ENCODE measurements at regions not wholly inside any gene's neighbourhood (a gene's known extent, or its start where the extent isn't known, plus 50 kb on each side); places are given as distances from the start of the nearest gene placed in this dataset.

- H3K36me3 ChIP-seq (ENCODE audit: control insufficient read depth, insufficient read depth, low read length): no peaks in the 10 kb centered on the region
- no peaks in the 10 kb centered on the region for H3K9me3 ChIP-seq (ENCODE audit: control insufficient read depth, insufficient read depth, low read length)
- no peaks in the 10 kb centered on the region for H3K4me1 ChIP-seq (ENCODE audit: control insufficient read depth, insufficient read depth, low read length)
- Mint-ChIP-seq H3K4me3 (no peak overlapping the region), H3K27me3 (ENCODE audit: low read depth in 2 of 2) (no peaks in the 10 kb centered on the region), H3K9me3 (peaks cover 20 to 37% of the 10 kb centered on the region in 2 donors), H3K27ac (no peak overlapping the region), H3K4me1 (no peaks in the 10 kb centered on the region), H3K36me3 (peaks cover 9% of the 10 kb centered on the region)
- DNase-seq: no peak
- WGBS (ENCODE audit: insufficient coverage): no CpG with 5 or more reads among the region's 1 CpG
- TF ChIP-seq CTCF (IDR thresholded peaks at IDR 0.05): no peak
- H3K27ac ChIP-seq (ENCODE audit: low read length): no peak overlapping the region
- no peaks in the 10 kb centered on the region for H3K27me3 ChIP-seq (ENCODE audit: control insufficient read depth, insufficient read depth, low read length)
- intact Hi-C loops (cut with micrococcal nuclease): no loop called here
- no peak overlapping the region for H3K4me3 ChIP-seq (ENCODE audit: low read length)
- no peak for ATAC-seq
Observed at GRCh38 chr2:82278416-82278815, 1973.9 kb upstream of the LRRTM1 start.

- Histone ChIP-seq H3K27ac (ENCODE audit: low read length) (no peak overlapping the region), H3K36me3 (ENCODE audit: control insufficient read depth, insufficient read depth, low read length) (no peaks in the 10 kb centered on the region), H3K27me3 (ENCODE audit: control insufficient read depth, insufficient read depth, low read length) (no peaks in the 10 kb centered on the region), H3K4me1 (ENCODE audit: control insufficient read depth, insufficient read depth, low read length) (no peaks in the 10 kb centered on the region), H3K4me3 (ENCODE audit: low read length) (no peak overlapping the region), H3K9me3 (ENCODE audit: control insufficient read depth, insufficient read depth, low read length) (no peaks in the 10 kb centered on the region)
- no peaks in the 10 kb centered on the region for H3K27me3 Mint-ChIP-seq (ENCODE audit: low read depth in 2 of 2)
- peaks cover 9% of the 10 kb centered on the region for H3K36me3 Mint-ChIP-seq
- H3K9me3 Mint-ChIP-seq: peaks cover 24 to 29% of the 10 kb centered on the region in 2 donors
- no peaks in the 10 kb centered on the region for H3K4me1 Mint-ChIP-seq
- intact Hi-C loops (cut with micrococcal nuclease): no loop called here
- no peak for TF ChIP-seq CTCF (IDR thresholded peaks at IDR 0.05)
- WGBS (ENCODE audit: insufficient coverage): 75% methylated on average over 1 of the region's 2 CpGs
- H3K4me3 Mint-ChIP-seq: no peak overlapping the region
- H3K27ac Mint-ChIP-seq: no peak overlapping the region
- DNase-seq (no peak), ATAC-seq (no peak)
Observed at GRCh38 chr2:82275599-82275998, 1971.0 kb upstream of the LRRTM1 start.

DNA sequence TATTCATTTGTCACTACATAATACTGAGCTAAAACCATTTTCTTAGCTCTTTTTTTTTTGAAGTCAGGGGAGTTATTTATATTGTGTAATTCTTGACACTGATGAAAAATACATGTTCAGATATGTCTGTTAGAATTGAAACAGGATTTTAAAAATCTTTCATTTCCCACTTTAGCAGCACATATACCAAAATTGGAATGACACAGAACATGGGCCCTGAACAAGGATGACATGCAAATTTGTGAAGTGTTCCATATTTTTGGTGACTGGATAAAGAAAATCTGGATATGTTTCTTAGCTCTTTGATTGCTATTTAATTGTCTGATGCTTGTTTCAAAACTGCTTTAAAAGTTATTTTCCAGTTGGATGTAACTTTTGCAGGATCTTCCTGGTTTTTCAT is 1963.9 kb upstream of the LRRTM1 start:
- no peak for TF ChIP-seq CTCF (IDR thresholded peaks at IDR 0.05)
- H3K4me1 Mint-ChIP-seq: no peaks in the 10 kb centered on the region

GRCh38 chr2:82260521-82260920 is 1956.0 kb upstream of the LRRTM1 start:
- Mint-ChIP-seq H3K36me3 (peaks cover 19% of the 10 kb centered on the region), H3K4me3 (no peak overlapping the region), H3K27me3 (ENCODE audit: low read depth in 2 of 2) (no peaks in the 10 kb centered on the region), H3K4me1 (no peaks in the 10 kb centered on the region), H3K27ac (no peak overlapping the region), H3K9me3 (peaks cover 15 to 24% of the 10 kb centered on the region in 2 donors)
- H3K27me3 ChIP-seq (ENCODE audit: control insufficient read depth, insufficient read depth, low read length): no peaks in the 10 kb centered on the region
- intact Hi-C loops (cut with micrococcal nuclease): no loop called here
- no peak overlapping the region for H3K4me3 ChIP-seq (ENCODE audit: low read length)
- no peaks in the 10 kb centered on the region for H3K36me3 ChIP-seq (ENCODE audit: control insufficient read depth, insufficient read depth, low read length)
- ATAC-seq: no peak
- no peak for TF ChIP-seq CTCF (IDR thresholded peaks at IDR 0.05)
- DNase-seq: no peak
- WGBS (ENCODE audit: insufficient coverage): 81% methylated on average over 3 of the region's 3 CpGs
- no peak overlapping the region for H3K27ac ChIP-seq (ENCODE audit: low read length)
- no peaks in the 10 kb centered on the region for H3K4me1 ChIP-seq (ENCODE audit: control insufficient read depth, insufficient read depth, low read length)
- peaks cover 13% of the 10 kb centered on the region for H3K9me3 ChIP-seq (ENCODE audit: control insufficient read depth, insufficient read depth, low read length)

More for the DNA sequence above, 1963.9 kb upstream of the LRRTM1 start:
- Histone ChIP-seq H3K4me3 (ENCODE audit: low read length) (no peak overlapping the region), H3K27ac (ENCODE audit: low read length) (no peak overlapping the region), H3K9me3 (ENCODE audit: control insufficient read depth, insufficient read depth, low read length) (no peaks in the 10 kb centered on the region), H3K27me3 (ENCODE audit: control insufficient read depth, insufficient read depth, low read length) (no peaks in the 10 kb centered on the region), H3K4me1 (ENCODE audit: control insufficient read depth, insufficient read depth, low read length) (no peaks in the 10 kb centered on the region), H3K36me3 (ENCODE audit: control insufficient read depth, insufficient read depth, low read length) (no peaks in the 10 kb centered on the region)
- Mint-ChIP-seq H3K36me3 (no peaks in the 10 kb centered on the region), H3K27ac (no peak overlapping the region), H3K4me3 (no peak overlapping the region), H3K9me3 (peaks cover 8 to 16% of the 10 kb centered on the region in 2 donors), H3K27me3 (ENCODE audit: low read depth in 2 of 2) (no peaks in the 10 kb centered on the region)
- DNase-seq (no peak), ATAC-seq (no peak)
- intact Hi-C loops (cut with micrococcal nuclease): no loop called here

All from natural killer cell (primary cell).